ENCODE measurements at regions not wholly inside any gene's neighbourhood (a gene's known extent, or its start where the extent isn't known, plus 50 kb on each side); places are given as distances from the start of the nearest gene placed in this dataset.
"Not testable (repeated sequence)": the region's sequence is repeated elsewhere in the genome, so short reads cannot be mapped to it uniquely, and the experiment has no call there.

- H3K27me3 Mint-ChIP-seq = peaks cover 10% of the 10 kb centered on the region
- H3K4me1 Mint-ChIP-seq = no peaks in the 10 kb centered on the region
- peaks cover 1% of the 10 kb centered on the region for H3K9me3 Mint-ChIP-seq
- no peaks in the 10 kb centered on the region for H3K36me3 Mint-ChIP-seq
- H3K4me3 Mint-ChIP-seq = no peak overlapping the region
- no peak overlapping the region for H3K27ac Mint-ChIP-seq
- no peak for ATAC-seq (ENCODE audit: low read depth)
- no peak for DNase-seq (ENCODE audit: low spot score in 2 of 2)
Measured at GRCh38 chr5:67773411-67774266, 441.9 kb upstream of the PIK3R1 start.

DNA sequence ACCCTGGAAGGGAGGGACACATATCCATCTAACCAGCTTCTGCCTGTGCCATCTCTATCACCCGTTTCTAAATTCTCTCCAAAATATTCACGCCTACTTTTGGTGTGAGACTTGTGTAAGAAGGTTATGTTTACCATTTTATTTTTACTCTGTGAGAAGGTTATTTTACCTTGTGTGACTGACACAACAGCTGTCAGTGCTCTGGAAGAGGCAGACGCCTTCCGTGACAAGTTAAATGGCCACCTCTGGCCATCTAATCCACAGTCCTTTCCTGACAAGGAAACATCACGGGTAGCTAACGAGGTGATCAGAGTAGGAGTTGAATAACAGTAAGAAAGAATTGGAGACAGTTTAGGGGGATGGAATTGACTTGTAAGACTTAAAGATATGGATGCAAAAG, 443.8 kb upstream of the PIK3R1 start:
- Mint-ChIP-seq H3K36me3 (no peaks in the 10 kb centered on the region), H3K27ac (no peak overlapping the region), H3K9me3 (peaks cover 1% of the 10 kb centered on the region), H3K27me3 (peaks cover 6% of the 10 kb centered on the region), H3K4me1 (no peaks in the 10 kb centered on the region), H3K4me3 (no peak overlapping the region)
- no peak for ATAC-seq (ENCODE audit: low read depth)
- DNase-seq (ENCODE audit: low spot score in 2 of 2) = no peak

- peaks cover 1% of the 10 kb centered on the region for H3K9me3 Mint-ChIP-seq
- no peak for ATAC-seq (ENCODE audit: low read depth)
Measured at GRCh38 chr5:67771221-67771620, 444.3 kb upstream of the PIK3R1 start.

GRCh38 chr5:67770431-67771025, 445.0 kb upstream of the PIK3R1 start:
- H3K9me3 Mint-ChIP-seq = peaks cover 1% of the 10 kb centered on the region
- ATAC-seq (ENCODE audit: low read depth) = no peak
- DNase-seq (ENCODE audit: low spot score in 2 of 2) = no peak
- no peak overlapping the region for H3K4me3 Mint-ChIP-seq
- no peaks in the 10 kb centered on the region for H3K4me1 Mint-ChIP-seq
- peaks cover 6% of the 10 kb centered on the region for H3K27me3 Mint-ChIP-seq
- no peaks in the 10 kb centered on the region for H3K36me3 Mint-ChIP-seq
- no peak overlapping the region for H3K27ac Mint-ChIP-seq

More at GRCh38 chr5:67771221-67771620, 444.3 kb upstream of the PIK3R1 start:
- H3K27ac Mint-ChIP-seq = no peak overlapping the region
- no peak overlapping the region for H3K4me3 Mint-ChIP-seq
- no peaks in the 10 kb centered on the region for H3K36me3 Mint-ChIP-seq
- DNase-seq (ENCODE audit: low spot score in 2 of 2) = no peak
- H3K4me1 Mint-ChIP-seq = no peaks in the 10 kb centered on the region
- H3K27me3 Mint-ChIP-seq = peaks cover 6% of the 10 kb centered on the region

DNA sequence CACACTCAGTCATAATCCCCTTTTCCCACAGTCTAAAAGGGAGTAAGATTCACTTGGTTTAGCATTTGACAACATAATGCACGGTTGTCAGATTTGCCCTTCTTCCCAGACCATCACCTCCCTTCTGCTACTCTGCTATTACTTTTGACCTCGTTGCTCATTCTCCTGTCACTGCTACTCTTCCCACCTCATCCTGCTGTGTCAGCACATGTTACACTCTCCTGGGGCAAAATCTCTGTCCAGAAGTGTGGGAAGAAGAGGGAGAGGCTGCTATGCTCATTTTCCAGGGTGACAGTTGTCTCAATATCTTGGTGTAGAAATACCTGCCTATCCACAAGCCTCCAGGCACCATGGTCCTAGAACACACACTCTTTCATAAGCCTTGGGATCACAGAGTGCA, 449.9 kb upstream of the PIK3R1 start:
- no peak overlapping the region for H3K4me3 Mint-ChIP-seq
- DNase-seq (ENCODE audit: low spot score in 2 of 2) = no peak
- H3K36me3 Mint-ChIP-seq = no peaks in the 10 kb centered on the region
- no peak overlapping the region for H3K27ac Mint-ChIP-seq
- H3K27me3 Mint-ChIP-seq = peaks cover 1% of the 10 kb centered on the region
- H3K4me1 Mint-ChIP-seq = no peaks in the 10 kb centered on the region
- H3K9me3 Mint-ChIP-seq = peaks cover 1% of the 10 kb centered on the region
- ATAC-seq (ENCODE audit: low read depth) = no peak

DNA sequence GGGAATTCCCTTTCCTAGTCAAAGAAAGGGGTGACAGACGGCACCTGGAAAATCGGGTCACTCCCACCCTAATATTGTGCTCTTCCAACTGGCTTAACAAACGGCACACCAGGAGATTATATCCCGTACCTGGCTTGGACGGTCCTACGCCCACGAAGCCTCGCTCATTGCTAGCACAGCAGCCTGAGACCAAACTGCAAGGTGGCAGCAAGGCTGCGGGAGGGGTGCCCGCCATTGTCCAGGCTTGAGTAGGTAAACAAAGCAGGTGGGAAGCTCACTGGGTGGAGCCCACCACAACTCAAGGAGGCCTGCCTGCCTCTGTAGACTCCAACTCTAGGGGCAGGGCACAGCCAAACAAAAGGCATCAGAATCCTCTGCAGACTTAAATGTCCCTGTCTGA, 457.8 kb upstream of the PIK3R1 start:
- not testable (repeated sequence) for H3K27ac Mint-ChIP-seq; H3K27me3 Mint-ChIP-seq; ATAC-seq (ENCODE audit: low read depth); H3K4me3 Mint-ChIP-seq; H3K36me3 Mint-ChIP-seq; H3K4me1 Mint-ChIP-seq; DNase-seq (ENCODE audit: low spot score in 2 of 2)
- peaks cover 16% of the 10 kb centered on the region for H3K9me3 Mint-ChIP-seq

DNA sequence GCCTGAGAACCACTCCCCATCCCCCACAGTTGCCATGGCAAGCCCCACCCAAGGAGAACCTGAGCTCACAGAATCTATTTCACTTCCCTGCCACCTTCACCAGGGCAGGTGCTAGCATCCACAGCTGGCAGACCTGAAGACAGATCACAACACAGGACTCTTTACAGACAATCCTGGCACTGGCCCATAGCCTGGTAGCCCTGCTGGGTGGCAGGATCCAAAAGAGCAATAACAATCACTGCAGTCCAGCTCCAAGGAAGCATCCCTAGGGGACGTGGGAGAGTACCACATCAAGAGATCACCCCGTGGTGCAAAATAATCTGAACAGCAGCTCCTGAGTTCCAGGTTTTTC, 463.2 kb upstream of the PIK3R1 start:
- Mint-ChIP-seq H3K4me3 (no peak overlapping the region), H3K36me3 (no peaks in the 10 kb centered on the region), H3K4me1 (no peaks in the 10 kb centered on the region), H3K27ac (no peak overlapping the region), H3K27me3 (peaks cover 7% of the 10 kb centered on the region), H3K9me3 (peaks cover 15% of the 10 kb centered on the region)
- DNase-seq (ENCODE audit: low spot score in 2 of 2) (no peak), ATAC-seq (ENCODE audit: low read depth) (no peak)

- H3K9me3 Mint-ChIP-seq = peaks cover 9% of the 10 kb centered on the region
- H3K27ac Mint-ChIP-seq = no peak overlapping the region
- peaks cover 3% of the 10 kb centered on the region for H3K27me3 Mint-ChIP-seq
- no peaks in the 10 kb centered on the region for H3K36me3 Mint-ChIP-seq
- DNase-seq (ENCODE audit: low spot score in 2 of 2) = no peak
- no peak for ATAC-seq (ENCODE audit: low read depth)
- no peak overlapping the region for H3K4me3 Mint-ChIP-seq
- H3K4me1 Mint-ChIP-seq = no peaks in the 10 kb centered on the region
Measured at GRCh38 chr5:67748165-67748690, 467.3 kb upstream of the PIK3R1 start.

DNA sequence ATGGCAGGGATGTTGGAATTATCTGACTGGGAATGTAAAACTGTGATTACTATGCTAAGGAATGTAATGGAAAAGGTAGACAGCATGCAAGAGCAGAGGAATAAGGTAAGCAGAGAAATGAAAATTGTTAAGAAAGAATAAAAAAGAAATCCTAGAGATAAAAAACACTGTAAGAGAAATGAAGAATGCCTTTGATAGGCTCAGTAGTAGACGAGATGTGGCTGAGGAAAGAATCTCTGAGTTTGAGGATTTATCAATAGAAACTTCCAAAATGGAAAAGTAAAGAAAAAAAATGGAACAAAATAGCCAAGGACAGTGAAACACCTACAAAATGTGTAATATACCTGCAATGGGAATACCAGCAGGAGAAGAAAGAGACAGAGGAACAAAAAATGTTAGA, 468.5 kb upstream of the PIK3R1 start:
- Mint-ChIP-seq H3K27me3 (peaks cover 3% of the 10 kb centered on the region), H3K27ac (no peak overlapping the region), H3K36me3 (no peaks in the 10 kb centered on the region), H3K4me3 (no peak overlapping the region), H3K4me1 (no peaks in the 10 kb centered on the region), H3K9me3 (peaks cover 7% of the 10 kb centered on the region)
- ATAC-seq (ENCODE audit: low read depth) (no peak), DNase-seq (ENCODE audit: low spot score in 2 of 2) (no peak)

DNA sequence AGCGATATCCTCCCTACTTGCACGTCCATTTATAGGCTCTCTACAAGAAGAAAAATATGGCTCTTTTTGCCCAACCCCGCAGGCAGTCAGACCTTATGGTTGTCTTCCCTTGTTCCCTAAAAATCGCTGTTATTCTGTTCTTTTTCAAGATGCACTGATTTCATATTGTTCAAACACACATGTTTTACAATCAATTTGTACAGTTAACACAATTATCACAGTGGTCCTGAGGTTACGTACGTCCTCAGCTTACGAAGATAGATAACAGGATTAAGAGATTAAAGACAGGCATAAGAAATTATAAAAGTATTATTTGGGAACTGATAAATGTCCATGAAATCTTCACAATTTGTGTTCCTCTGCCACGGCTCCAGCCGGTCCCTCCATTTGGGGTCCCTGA, 468.9 kb upstream of the PIK3R1 start:
- not testable (repeated sequence) for H3K4me1 Mint-ChIP-seq

GRCh38 chr5:67746103-67746502, 469.5 kb upstream of the PIK3R1 start:
- Mint-ChIP-seq H3K27ac (no peak overlapping the region), H3K4me3 (no peak overlapping the region), H3K36me3 (no peaks in the 10 kb centered on the region), H3K9me3 (peaks cover 7% of the 10 kb centered on the region), H3K4me1 (no peaks in the 10 kb centered on the region), H3K27me3 (peaks cover 3% of the 10 kb centered on the region)
- DNase-seq (ENCODE audit: low spot score in 2 of 2) (no peak), ATAC-seq (ENCODE audit: low read depth) (no peak)

More for the DNA sequence above, 468.9 kb upstream of the PIK3R1 start:
- H3K27me3 Mint-ChIP-seq; ATAC-seq (ENCODE audit: low read depth); DNase-seq (ENCODE audit: low spot score in 2 of 2); H3K27ac Mint-ChIP-seq; H3K36me3 Mint-ChIP-seq; H3K9me3 Mint-ChIP-seq; H3K4me3 Mint-ChIP-seq: not testable (repeated sequence)

- H3K27ac Mint-ChIP-seq = no peak overlapping the region
- H3K4me3 Mint-ChIP-seq = no peak overlapping the region
- H3K4me1 Mint-ChIP-seq = no peaks in the 10 kb centered on the region
- no peaks in the 10 kb centered on the region for H3K36me3 Mint-ChIP-seq
- peaks cover 1% of the 10 kb centered on the region for H3K9me3 Mint-ChIP-seq
- DNase-seq (ENCODE audit: low spot score in 2 of 2) (no peak), ATAC-seq (ENCODE audit: low read depth) (no peak)
- peaks cover 3% of the 10 kb centered on the region for H3K27me3 Mint-ChIP-seq
Measured at GRCh38 chr5:67732921-67733320, 482.6 kb upstream of the PIK3R1 start.

DNA sequence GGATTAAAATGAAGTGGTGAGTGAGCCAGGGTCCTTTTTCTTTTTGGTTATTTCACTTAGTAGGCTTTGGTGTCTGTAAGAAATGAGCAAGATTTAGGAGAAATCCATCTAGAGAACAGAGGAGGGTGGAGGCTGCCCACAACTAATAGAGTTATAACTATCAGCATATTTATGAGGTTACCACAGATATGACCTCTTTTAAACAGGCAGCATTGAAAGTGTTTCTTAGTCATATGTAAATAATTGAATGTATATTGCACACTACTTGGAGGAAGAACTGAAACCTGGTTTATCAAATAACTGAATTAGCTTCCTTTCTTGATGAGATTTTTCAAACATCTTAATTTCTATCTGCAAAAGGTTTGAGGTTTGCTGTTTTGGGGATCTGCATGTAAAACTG, 483.1 kb upstream of the PIK3R1 start:
- Mint-ChIP-seq H3K36me3 (no peaks in the 10 kb centered on the region), H3K4me3 (no peak overlapping the region), H3K4me1 (no peaks in the 10 kb centered on the region), H3K27me3 (peaks cover 3% of the 10 kb centered on the region), H3K9me3 (peaks cover 1% of the 10 kb centered on the region), H3K27ac (no peak overlapping the region)
- ATAC-seq (ENCODE audit: low read depth) = no peak
- no peak for DNase-seq (ENCODE audit: low spot score in 2 of 2)

DNA sequence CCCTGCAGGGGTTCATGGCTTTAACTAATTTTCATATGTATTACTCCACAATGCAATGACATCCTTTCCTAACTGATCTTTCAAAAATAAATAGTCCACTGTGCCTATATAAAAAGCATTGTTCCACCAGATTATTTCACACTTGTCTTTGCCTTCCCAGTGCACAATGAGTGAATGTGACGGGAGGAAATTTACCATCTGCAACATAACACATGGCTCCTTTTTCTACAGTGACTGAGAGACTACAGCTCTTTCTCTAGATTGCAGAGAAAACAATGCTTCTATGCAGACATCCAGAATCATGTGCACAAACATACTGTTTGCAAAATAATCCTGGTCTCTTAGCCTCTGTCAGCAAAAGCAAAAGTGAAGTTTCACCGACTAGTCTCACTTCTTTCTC, 483.7 kb upstream of the PIK3R1 start:
- Mint-ChIP-seq H3K4me1 (no peaks in the 10 kb centered on the region), H3K4me3 (no peak overlapping the region), H3K36me3 (no peaks in the 10 kb centered on the region), H3K27ac (no peak overlapping the region), H3K27me3 (peaks cover 3% of the 10 kb centered on the region), H3K9me3 (peaks cover 1% of the 10 kb centered on the region)
- ATAC-seq (ENCODE audit: low read depth) (no peak), DNase-seq (ENCODE audit: low spot score in 2 of 2) (no peak)
